CD4-positive, alpha-beta T cell (primary cell): ENCODE measurements at regions not wholly inside any gene's neighbourhood (a gene's known extent, or its start where the extent isn't known, plus 50 kb on each side); places are given as distances from the start of the nearest gene placed in this dataset.

ENCODE experiments used
- ATAC-seq: fragments of 200-7000 bp; cut with Tn5 transposase; one replicate; pipeline ENCODE4 v1.10.0; 2022; ENCODE audit warnings: mild to moderate bottlenecking; ENCODE audit not compliant: poor library complexity
- CTCF ChIA-PET: fragments of 350-600 bp; sonication (Branson Sonifier 250); formaldehyde crosslinking; loops from one replicate; lab custom pipeline; 2021; ENCODE audit warnings: antibody characterized with exemption, inconsistent platforms; lab: Charles Lee
- POLR2A ChIA-PET: fragments of 350-600 bp; sonication (Branson Sonifier 250); formaldehyde crosslinking; loops from one replicate; lab custom pipeline; 2021; ENCODE audit warnings: antibody characterized with exemption, inconsistent platforms; lab: Charles Lee
- DNase-seq, 14 experiments: peaks; one replicate each; pipeline ENCODE4 v3.0.0-alpha.2; 2013 to 2020; ENCODE audit warnings: mixed read lengths in 2 of 14
- H3K27ac ChIP-seq, 2 donors: one replicate each; pipeline versions ENCODE4 v1.5.1 to v1.7.0; 2013; ENCODE audit warnings: low read length in 2 of 2, low read depth in 1 of 2, mild to moderate bottlenecking in 1 of 2
- H3K27me3 ChIP-seq, 2 experiments: 1 replicate in 1 of 2; 2 replicates in 1 of 2; pipeline versions ENCODE4 v1.6.1 to v1.7.0; 2013; ENCODE audit warnings: low read length in 2 of 2, control low read depth in 1 of 2, mild to moderate bottlenecking in 1 of 2, moderate library complexity in 1 of 2; ENCODE audit not compliant: insufficient read depth in 2 of 2, control insufficient read depth in 1 of 2
- H3K36me3 ChIP-seq: one replicate; pipeline ENCODE4 v1.6.1; 2013; ENCODE audit warnings: low read length, control low read depth; ENCODE audit not compliant: insufficient read depth
- H3K4me1 ChIP-seq: one replicate; pipeline ENCODE4 v1.6.1; 2013; ENCODE audit warnings: low read length, control low read depth; ENCODE audit not compliant: insufficient read depth
- H3K4me3 ChIP-seq: one replicate; pipeline ENCODE4 v1.5.1; 2013; ENCODE audit warnings: mild to moderate bottlenecking, low read length, moderate library complexity
- H3K9me3 ChIP-seq, 2 experiments: 1 replicate in 1 of 2; 2 replicates in 1 of 2; pipeline versions ENCODE4 v1.6.1 to v1.7.0; 2013; ENCODE audit warnings: low read length in 2 of 2, mild to moderate bottlenecking in 2 of 2, control low read depth in 1 of 2, moderate library complexity in 1 of 2; ENCODE audit not compliant: control insufficient read depth in 1 of 2, insufficient read depth in 1 of 2
- H3K27ac Mint-ChIP-seq: one replicate; pipeline ENCODE4 v1.8.0; 2020; ENCODE audit warnings: mixed read lengths
- H3K27me3 Mint-ChIP-seq: one replicate; pipeline ENCODE4 v1.8.0; 2021; ENCODE audit warnings: mixed read lengths
- H3K36me3 Mint-ChIP-seq: one replicate; pipeline ENCODE4 v1.8.0; 2021; ENCODE audit warnings: low read depth, mixed read lengths
- H3K4me1 Mint-ChIP-seq: one replicate; pipeline ENCODE4 v1.8.0; 2021; ENCODE audit warnings: low read depth, mixed read lengths
- H3K4me3 Mint-ChIP-seq: one replicate; pipeline ENCODE4 v1.8.0; 2020; ENCODE audit warnings: mild to moderate bottlenecking, mixed read lengths
- H3K9me3 Mint-ChIP-seq: one replicate; pipeline ENCODE4 v1.8.0; 2020; ENCODE audit warnings: mixed read lengths
- intact Hi-C, 2 experiments: fragments of 100-400 bp; cut with DNase I in 1 of 2; cut with micrococcal nuclease in 1 of 2; formaldehyde crosslinking; loops; one replicate each; pipeline versions ENCODE4 v1.15.1 to v1.9.0; 2023 to 2025; cut with DNase I, micrococcal nuclease
- TF ChIP-seq, protein P1 (sequence below): fragments of 200-600 bp; IDR thresholded peaks from one replicate; pipeline ENCODE4 v1.8.0; 2022; ENCODE audit warnings: antibody characterized with exemption, mild to moderate bottlenecking

DNA sequence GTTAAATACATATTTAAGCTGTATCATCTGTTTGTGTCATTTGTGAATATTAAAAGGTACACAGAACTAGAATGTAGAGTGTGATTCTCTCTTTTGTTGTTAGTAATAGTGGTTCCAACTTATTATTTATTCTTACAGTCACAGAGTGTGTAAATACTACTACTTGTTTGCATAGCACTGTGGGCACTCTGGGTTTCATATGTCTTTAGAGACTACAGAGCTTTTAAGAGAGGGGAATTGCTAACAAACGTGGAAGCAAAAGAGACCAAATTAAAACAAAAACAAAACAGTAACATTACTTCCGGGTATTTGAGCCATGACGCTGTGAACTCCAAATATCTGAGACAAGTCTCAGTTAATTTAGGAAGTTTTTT, 828.0 kb upstream of the DPPA4 start:
- H3K27me3 Mint-ChIP-seq, result no peaks in the 10 kb centered on the region
- H3K4me3 ChIP-seq, result no peak overlapping the region
- no peaks in the 10 kb centered on the region for H3K36me3 ChIP-seq
- ATAC-seq (no peak), DNase-seq (no peak)
- H3K4me3 Mint-ChIP-seq, result no peak overlapping the region
- no peaks in the 10 kb centered on the region for H3K9me3 Mint-ChIP-seq
- no peaks in the 10 kb centered on the region for H3K4me1 Mint-ChIP-seq
- TF ChIP-seq, protein P1, sequence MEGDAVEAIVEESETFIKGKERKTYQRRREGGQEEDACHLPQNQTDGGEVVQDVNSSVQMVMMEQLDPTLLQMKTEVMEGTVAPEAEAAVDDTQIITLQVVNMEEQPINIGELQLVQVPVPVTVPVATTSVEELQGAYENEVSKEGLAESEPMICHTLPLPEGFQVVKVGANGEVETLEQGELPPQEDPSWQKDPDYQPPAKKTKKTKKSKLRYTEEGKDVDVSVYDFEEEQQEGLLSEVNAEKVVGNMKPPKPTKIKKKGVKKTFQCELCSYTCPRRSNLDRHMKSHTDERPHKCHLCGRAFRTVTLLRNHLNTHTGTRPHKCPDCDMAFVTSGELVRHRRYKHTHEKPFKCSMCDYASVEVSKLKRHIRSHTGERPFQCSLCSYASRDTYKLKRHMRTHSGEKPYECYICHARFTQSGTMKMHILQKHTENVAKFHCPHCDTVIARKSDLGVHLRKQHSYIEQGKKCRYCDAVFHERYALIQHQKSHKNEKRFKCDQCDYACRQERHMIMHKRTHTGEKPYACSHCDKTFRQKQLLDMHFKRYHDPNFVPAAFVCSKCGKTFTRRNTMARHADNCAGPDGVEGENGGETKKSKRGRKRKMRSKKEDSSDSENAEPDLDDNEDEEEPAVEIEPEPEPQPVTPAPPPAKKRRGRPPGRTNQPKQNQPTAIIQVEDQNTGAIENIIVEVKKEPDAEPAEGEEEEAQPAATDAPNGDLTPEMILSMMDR, result no peak
- intact Hi-C loops, result no loop called here
- no peaks in the 10 kb centered on the region for H3K4me1 ChIP-seq
- H3K27ac ChIP-seq, result no peak overlapping the region
- H3K9me3 ChIP-seq, result no peaks in the 10 kb centered on the region
- no peaks in the 10 kb centered on the region for H3K27me3 ChIP-seq
- ChIA-PET CTCF (interaction anchor here (0.7 kb wide), 3 partner anchors 14 to 99 kb away, joined by 3 read pairs; no protein-coding TSS in a partner anchor), POLR2A (no interaction called here)
- no peaks in the 10 kb centered on the region for H3K36me3 Mint-ChIP-seq
- no peak overlapping the region for H3K27ac Mint-ChIP-seq

DNA sequence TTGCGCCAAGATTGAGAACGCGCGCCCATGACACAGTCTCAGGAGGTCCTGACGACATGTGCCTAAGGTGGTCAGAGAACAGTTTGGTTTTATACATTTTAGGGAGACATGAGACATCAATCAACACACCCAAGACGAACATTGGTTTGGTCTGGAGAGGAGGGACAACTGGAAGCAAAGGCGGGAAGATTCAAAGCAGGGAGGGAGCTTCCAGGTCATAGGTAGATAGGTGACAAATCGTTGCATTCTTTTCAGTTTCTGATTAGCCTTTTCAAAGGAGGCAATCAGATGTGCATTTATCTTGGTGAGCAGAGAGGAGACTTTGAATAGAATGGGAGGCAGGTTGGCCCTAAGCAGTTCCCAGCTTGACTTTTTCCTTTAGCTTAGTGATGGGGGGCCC, 828.4 kb upstream of the DPPA4 start:
- intact Hi-C loops, result no loop called here
- ChIA-PET CTCF (interaction anchor here (0.7 kb wide), 3 partner anchors 14 to 99 kb away, joined by 3 read pairs; no protein-coding TSS in a partner anchor), POLR2A (no interaction called here)
- H3K27ac ChIP-seq, result no peak overlapping the region
- ATAC-seq, result no peak
- H3K9me3 Mint-ChIP-seq, result no peaks in the 10 kb centered on the region
- no peak for DNase-seq
- no peaks in the 10 kb centered on the region for H3K27me3 ChIP-seq
- H3K4me1 Mint-ChIP-seq, result no peaks in the 10 kb centered on the region
- no peak overlapping the region for H3K4me3 Mint-ChIP-seq
- H3K9me3 ChIP-seq, result no peaks in the 10 kb centered on the region
- H3K4me1 ChIP-seq, result no peaks in the 10 kb centered on the region
- no peaks in the 10 kb centered on the region for H3K27me3 Mint-ChIP-seq
- no peaks in the 10 kb centered on the region for H3K36me3 Mint-ChIP-seq
- TF ChIP-seq, protein P1, result no peak
- H3K36me3 ChIP-seq, result no peaks in the 10 kb centered on the region
- no peak overlapping the region for H3K4me3 ChIP-seq
- H3K27ac Mint-ChIP-seq, result no peak overlapping the region

DNA sequence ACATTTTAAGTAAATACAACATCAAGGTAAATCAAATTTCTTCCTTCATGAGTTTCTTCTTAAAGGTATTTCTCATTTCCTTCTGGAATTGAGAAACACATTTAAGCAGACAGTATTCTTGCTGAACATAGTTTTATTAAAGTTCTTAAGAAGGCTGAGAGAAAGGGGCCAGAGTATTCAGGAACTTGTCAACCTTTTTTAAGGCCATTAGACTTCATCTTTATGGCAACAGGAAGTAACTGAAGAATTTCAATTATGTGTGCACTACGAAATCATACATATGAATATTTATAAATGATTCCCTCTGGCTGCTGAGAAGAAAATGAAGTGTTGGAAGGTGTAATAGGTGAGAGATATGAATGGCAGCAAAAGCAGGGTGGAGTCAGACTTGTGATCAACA, 829.4 kb upstream of the DPPA4 start:
- ATAC-seq (no peak), DNase-seq (no peak)
- Mint-ChIP-seq H3K4me1 (no peaks in the 10 kb centered on the region), H3K9me3 (no peaks in the 10 kb centered on the region), H3K36me3 (no peaks in the 10 kb centered on the region), H3K4me3 (no peak overlapping the region), H3K27me3 (no peaks in the 10 kb centered on the region), H3K27ac (no peak overlapping the region)
- TF ChIP-seq, protein P1, result no peak
- Histone ChIP-seq H3K27ac (no peak overlapping the region), H3K36me3 (no peaks in the 10 kb centered on the region), H3K27me3 (no peaks in the 10 kb centered on the region), H3K4me3 (no peak overlapping the region), H3K4me1 (no peaks in the 10 kb centered on the region), H3K9me3 (no peaks in the 10 kb centered on the region)
- ChIA-PET CTCF (no interaction called here), POLR2A (no interaction called here)
- intact Hi-C loops, result no loop called here
